ENCODE measurements at regions not wholly inside any gene's neighbourhood (a gene's known extent, or its start where the extent isn't known, plus 50 kb on each side); places are given as distances from the start of the nearest gene placed in this dataset.

GRCh38 chr6:153602401-153602800, 436.6 kb upstream of the OPRM1 start:
- Histone ChIP-seq H3K9me3 (ENCODE audit: low read length) (no peaks in the 10 kb centered on the region), H3K4me1 (ENCODE audit: insufficient read depth, low read length) (no peaks in the 10 kb centered on the region), H4K20me1 (ENCODE audit: insufficient read depth, low read length) (no peaks in the 10 kb centered on the region), H3K36me3 (replicated peaks in 1 of 2; ENCODE audit: control insufficient read depth in 1 of 2, insufficient read depth in 2 of 2, low read length in 2 of 2) (no peaks in the 10 kb centered on the region), H3K9ac (ENCODE audit: insufficient read depth, low read depth, low read length) (no peak overlapping the region), H2AFZ (ENCODE audit: low read length) (no peak overlapping the region), H3K4me3 (replicated peaks in 1 of 3; ENCODE audit: insufficient read depth in 1 of 3, low read depth in 2 of 3, low read length in 3 of 3) (no peak overlapping the region), H3K4me2 (ENCODE audit: low read depth, low read length) (no peak overlapping the region), H3K79me2 (ENCODE audit: insufficient read depth, low read length) (no peaks in the 10 kb centered on the region), H3K27me3 (ENCODE audit: control insufficient read depth in 1 of 2, insufficient read depth in 2 of 2, low read length in 2 of 2) (no peaks in the 10 kb centered on the region), H3K27ac (ENCODE audit: extremely low read length, insufficient read depth, low read length) (no peak overlapping the region)
- POLR2A ChIA-PET: no interaction called here
- 0% methylated on average over 2 of the region's 2 CpGs for WGBS (ENCODE audit: low lambda C conversion rate)
- TF ChIP-seq MLLT10 (CRISPR knock-in tag; IDR thresholded peaks at IDR 0.05): no peak
- intact Hi-C loops (cut with micrococcal nuclease; ENCODE audit: unreplicated experiment): no loop called here
- FAIRE-seq (no peak), DNase-seq (ENCODE audit: low spot score) (no peak), ATAC-seq (no peak)
- CTCF ChIA-PET (ENCODE audit: low intra/inter-chr PET ratio, low total read pairs): no interaction called here
- in situ Hi-C loops (cut with HindIII; ENCODE audit: extremely low pct_ligation_motif_present, low pct_unique_long_range_greater_than_20kb): no loop called here
- no TSS peak for BruUV-seq (replicated peaks)

GRCh38 chr6:153599901-153600300, 439.1 kb upstream of the OPRM1 start:
- Histone ChIP-seq H3K27me3 (ENCODE audit: control insufficient read depth in 1 of 2, insufficient read depth in 2 of 2, low read length in 2 of 2) (no peaks in the 10 kb centered on the region), H2AFZ (ENCODE audit: low read length) (no peak overlapping the region), H3K4me3 (replicated peaks in 1 of 3; ENCODE audit: insufficient read depth in 1 of 3, low read depth in 2 of 3, low read length in 3 of 3) (no peak overlapping the region), H3K4me2 (ENCODE audit: low read depth, low read length) (no peak overlapping the region), H3K79me2 (ENCODE audit: insufficient read depth, low read length) (no peaks in the 10 kb centered on the region), H3K27ac (ENCODE audit: extremely low read length, insufficient read depth, low read length) (no peak overlapping the region), H3K9ac (ENCODE audit: insufficient read depth, low read depth, low read length) (no peak overlapping the region), H3K9me3 (ENCODE audit: low read length) (no peaks in the 10 kb centered on the region), H3K4me1 (ENCODE audit: insufficient read depth, low read length) (no peaks in the 10 kb centered on the region), H4K20me1 (ENCODE audit: insufficient read depth, low read length) (no peaks in the 10 kb centered on the region), H3K36me3 (replicated peaks in 1 of 2; ENCODE audit: control insufficient read depth in 1 of 2, insufficient read depth in 2 of 2, low read length in 2 of 2) (no peaks in the 10 kb centered on the region)
- intact Hi-C loops (cut with micrococcal nuclease; ENCODE audit: unreplicated experiment): no loop called here
- WGBS (ENCODE audit: low lambda C conversion rate): 0% methylated on average over 1 of the region's 1 CpG
- no peak for ATAC-seq
- POLR2A ChIA-PET: no interaction called here
- no peak for FAIRE-seq
- no TSS peak for BruUV-seq (replicated peaks)
- DNase-seq (ENCODE audit: low spot score): no peak
- no peak for TF ChIP-seq ZNF354B (CRISPR knock-in tag; IDR thresholded peaks at IDR 0.05)
- no peak for TF ChIP-seq ZNF180 (CRISPR knock-in tag; IDR thresholded peaks at IDR 0.05; ENCODE audit: borderline replicate concordance, low read depth)
- TF ChIP-seq POLR2AphosphoS2 (IDR thresholded peaks at IDR 0.05; ENCODE audit: low read depth, low read length): no peak
- no peak for TF ChIP-seq ZNF296 (CRISPR knock-in tag; conservative IDR thresholded peaks at IDR 0.05)
- TF ChIP-seq RXRB (CRISPR knock-in tag; IDR thresholded peaks at IDR 0.05; ENCODE audit: borderline replicate concordance): no peak
- TF ChIP-seq ZNF547 (CRISPR knock-in tag; IDR thresholded peaks at IDR 0.05): no peak
- no peak for TF ChIP-seq ZUFSP (CRISPR knock-in tag; IDR thresholded peaks at IDR 0.05; ENCODE audit: borderline replicate concordance)
- no peak for TF ChIP-seq ASH2L (IDR thresholded peaks at IDR 0.05; ENCODE audit: insufficient read length, low read depth, low read length)
- TF ChIP-seq ATF1 (CRISPR knock-in tag; IDR thresholded peaks at IDR 0.05): no peak
- no peak for TF ChIP-seq THAP9 (CRISPR knock-in tag; IDR thresholded peaks at IDR 0.05; ENCODE audit: borderline replicate concordance)
- no peak for TF ChIP-seq ZMYM3 (CRISPR knock-in tag; IDR thresholded peaks at IDR 0.05)
- no peak for TF ChIP-seq THAP7 (CRISPR knock-in tag; IDR thresholded peaks at IDR 0.05)
- TF ChIP-seq SNAPC2 (CRISPR knock-in tag; IDR thresholded peaks at IDR 0.05): no peak
- CTCF ChIA-PET (ENCODE audit: low intra/inter-chr PET ratio, low total read pairs): no interaction called here
- in situ Hi-C loops (cut with HindIII; ENCODE audit: extremely low pct_ligation_motif_present, low pct_unique_long_range_greater_than_20kb): no loop called here
